ENCODE measurements at regions not wholly inside any gene's neighbourhood (a gene's known extent, or its start where the extent isn't known, plus 50 kb on each side); places are given as distances from the start of the nearest gene placed in this dataset.
"Not testable (repeated sequence)": the region's sequence is repeated elsewhere in the genome, so short reads cannot be mapped to it uniquely, and the experiment has no call there.

DNA sequence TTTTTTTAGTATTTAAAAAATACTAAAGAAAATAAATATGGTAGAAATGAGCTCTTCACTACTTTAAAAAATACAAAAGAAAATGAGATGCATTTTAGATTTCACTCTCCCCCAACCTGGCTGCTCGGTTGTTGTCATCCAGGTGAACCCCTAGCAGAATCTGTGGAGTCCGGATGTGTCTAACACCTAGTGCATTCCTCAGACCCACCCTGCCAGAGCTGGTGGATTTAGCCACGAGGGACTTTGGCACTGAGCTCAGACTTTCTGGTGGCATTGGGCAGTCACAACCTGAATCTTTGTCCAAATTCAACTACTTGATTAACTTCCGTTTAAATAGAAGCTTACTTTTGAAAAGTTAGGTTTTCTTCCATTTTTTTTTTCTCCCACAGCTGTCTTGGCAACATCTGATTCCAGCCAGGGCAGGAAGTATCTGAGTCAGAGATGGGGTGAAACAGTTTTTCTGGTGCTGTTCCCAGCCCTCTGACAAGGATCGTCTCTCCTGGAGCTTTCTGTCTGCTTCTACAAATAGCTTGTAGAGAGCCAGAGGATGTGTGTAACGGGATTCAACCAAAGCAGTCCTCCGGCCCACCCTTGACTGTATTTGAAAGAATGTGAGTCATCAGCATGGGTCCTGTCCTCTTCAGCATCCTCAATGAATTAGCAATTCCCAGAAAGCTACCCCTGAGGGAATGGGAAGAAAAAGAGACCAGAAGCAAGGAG lies 301.8 kb upstream of the MCTP2 start:
- DNase-seq, result no peak

DNA sequence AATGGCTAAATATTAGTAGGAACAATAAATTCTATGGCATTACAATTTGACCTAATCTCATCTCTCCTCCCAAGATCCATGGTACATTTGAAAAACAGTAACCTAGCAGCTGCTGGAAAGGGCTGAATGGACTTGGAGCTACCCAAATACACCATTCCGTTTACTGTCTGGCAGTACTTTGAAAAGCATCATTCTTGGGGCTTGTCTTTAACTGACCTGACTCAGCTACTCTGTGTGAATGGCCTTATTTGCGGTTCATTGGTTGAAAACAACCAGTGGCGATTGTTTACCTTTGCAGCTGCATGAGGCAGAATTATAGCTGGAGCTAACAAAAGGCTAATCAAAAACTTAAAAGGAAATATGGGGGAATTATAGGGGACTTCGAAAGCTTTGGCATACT lies 311.2 kb upstream of the MCTP2 start:
- H3K27me3 Mint-ChIP-seq (ENCODE audit: low read depth, poor library complexity), result peaks cover 3% of the 10 kb centered on the region
- no peaks in the 10 kb centered on the region for H3K4me1 Mint-ChIP-seq
- TF ChIP-seq, protein P1, sequence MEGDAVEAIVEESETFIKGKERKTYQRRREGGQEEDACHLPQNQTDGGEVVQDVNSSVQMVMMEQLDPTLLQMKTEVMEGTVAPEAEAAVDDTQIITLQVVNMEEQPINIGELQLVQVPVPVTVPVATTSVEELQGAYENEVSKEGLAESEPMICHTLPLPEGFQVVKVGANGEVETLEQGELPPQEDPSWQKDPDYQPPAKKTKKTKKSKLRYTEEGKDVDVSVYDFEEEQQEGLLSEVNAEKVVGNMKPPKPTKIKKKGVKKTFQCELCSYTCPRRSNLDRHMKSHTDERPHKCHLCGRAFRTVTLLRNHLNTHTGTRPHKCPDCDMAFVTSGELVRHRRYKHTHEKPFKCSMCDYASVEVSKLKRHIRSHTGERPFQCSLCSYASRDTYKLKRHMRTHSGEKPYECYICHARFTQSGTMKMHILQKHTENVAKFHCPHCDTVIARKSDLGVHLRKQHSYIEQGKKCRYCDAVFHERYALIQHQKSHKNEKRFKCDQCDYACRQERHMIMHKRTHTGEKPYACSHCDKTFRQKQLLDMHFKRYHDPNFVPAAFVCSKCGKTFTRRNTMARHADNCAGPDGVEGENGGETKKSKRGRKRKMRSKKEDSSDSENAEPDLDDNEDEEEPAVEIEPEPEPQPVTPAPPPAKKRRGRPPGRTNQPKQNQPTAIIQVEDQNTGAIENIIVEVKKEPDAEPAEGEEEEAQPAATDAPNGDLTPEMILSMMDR (IDR thresholded peaks at IDR 0.05), result no peak
- no peak for DNase-seq
- no peaks in the 10 kb centered on the region for H3K36me3 Mint-ChIP-seq (ENCODE audit: low read depth)
- H3K4me3 Mint-ChIP-seq, result no peak overlapping the region
- peaks cover 21% of the 10 kb centered on the region for H3K9me3 Mint-ChIP-seq
- H3K27ac Mint-ChIP-seq, result no peak overlapping the region

More for the DNA sequence above, 301.8 kb upstream of the MCTP2 start:
- TF ChIP-seq, protein P1 (IDR thresholded peaks at IDR 0.05), result no peak
- H3K4me1 Mint-ChIP-seq, result no peaks in the 10 kb centered on the region
- no peaks in the 10 kb centered on the region for H3K36me3 Mint-ChIP-seq (ENCODE audit: low read depth)
- H3K27ac Mint-ChIP-seq, result no peak overlapping the region
- no peak overlapping the region for H3K4me3 Mint-ChIP-seq
- H3K27me3 Mint-ChIP-seq (ENCODE audit: low read depth, poor library complexity), result peaks cover 14% of the 10 kb centered on the region
- H3K9me3 Mint-ChIP-seq, result no peaks in the 10 kb centered on the region

DNA sequence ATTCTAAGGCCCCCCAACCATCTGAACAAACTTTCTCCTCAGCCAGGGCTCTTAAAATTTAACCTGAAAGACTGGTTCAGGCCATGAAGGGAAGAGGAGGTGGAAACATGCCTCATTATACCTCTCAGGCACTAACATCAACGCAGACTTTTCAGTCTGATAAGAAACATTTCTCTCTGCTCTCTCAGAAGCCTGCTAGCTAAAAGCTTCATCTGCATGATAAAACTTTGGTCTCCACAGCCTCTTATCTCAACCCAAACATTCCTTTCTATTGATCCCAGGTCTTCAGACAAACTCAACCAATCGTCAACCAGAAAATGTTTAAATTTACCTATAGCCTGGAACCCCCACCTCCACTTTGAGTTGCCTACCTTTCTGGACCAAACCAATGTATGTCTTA lies 312.6 kb upstream of the MCTP2 start:
- H3K27me3 Mint-ChIP-seq (ENCODE audit: low read depth, poor library complexity); H3K4me1 Mint-ChIP-seq; H3K36me3 Mint-ChIP-seq (ENCODE audit: low read depth); H3K27ac Mint-ChIP-seq; H3K4me3 Mint-ChIP-seq; DNase-seq: not testable (repeated sequence)
- H3K9me3 Mint-ChIP-seq, result peaks cover 21% of the 10 kb centered on the region

DNA sequence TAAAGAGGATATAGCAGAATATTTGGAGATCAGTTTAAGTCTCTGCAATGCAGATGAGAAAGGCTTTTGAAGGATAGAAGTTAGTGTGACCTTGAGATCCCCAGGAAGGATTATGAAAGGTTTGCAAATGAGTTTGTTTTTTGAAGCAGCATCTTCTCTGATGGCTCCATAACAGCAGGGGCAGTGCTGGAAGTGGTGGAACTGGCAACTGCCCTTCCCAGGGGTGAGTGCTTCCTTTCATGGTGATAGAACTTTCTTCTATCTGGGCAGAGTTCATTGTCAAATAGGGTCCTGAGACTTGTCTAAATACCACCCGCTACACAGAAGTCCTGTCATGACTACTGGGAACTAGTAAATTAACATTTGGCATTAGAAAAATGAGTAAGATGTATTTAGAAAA lies 314.2 kb upstream of the MCTP2 start:
- Mint-ChIP-seq H3K27me3 (ENCODE audit: low read depth, poor library complexity) (peaks cover 3% of the 10 kb centered on the region), H3K9me3 (peaks cover 12% of the 10 kb centered on the region), H3K4me1 (no peaks in the 10 kb centered on the region), H3K36me3 (ENCODE audit: low read depth) (no peaks in the 10 kb centered on the region), H3K27ac (no peak overlapping the region), H3K4me3 (no peak overlapping the region)
- TF ChIP-seq, protein P1 (IDR thresholded peaks at IDR 0.05), result no peak
- DNase-seq, result no peak

DNA sequence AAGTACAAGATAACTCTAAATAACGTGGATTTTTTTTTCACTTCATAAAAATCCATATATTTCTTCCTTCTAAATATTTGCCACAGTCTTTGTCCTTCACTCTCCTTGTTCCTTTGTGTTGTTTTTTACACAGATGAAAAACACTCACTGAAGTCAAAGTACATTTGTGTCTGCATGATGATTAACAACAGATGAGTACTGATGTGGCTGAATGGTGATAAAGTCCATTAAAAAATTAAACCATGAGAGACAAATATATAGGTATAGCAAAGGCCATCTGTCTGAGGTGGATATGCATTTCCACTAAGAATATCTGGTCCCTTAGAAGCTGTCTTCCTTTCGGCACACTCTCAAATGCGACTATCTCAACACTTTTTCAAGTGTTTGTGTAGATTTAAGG lies 317.5 kb upstream of the MCTP2 start:
- no peaks in the 10 kb centered on the region for H3K36me3 Mint-ChIP-seq (ENCODE audit: low read depth)
- H3K4me1 Mint-ChIP-seq, result no peaks in the 10 kb centered on the region
- TF ChIP-seq, protein P1 (IDR thresholded peaks at IDR 0.05), result no peak
- DNase-seq, result no peak
- H3K27me3 Mint-ChIP-seq (ENCODE audit: low read depth, poor library complexity), result peaks cover 3% of the 10 kb centered on the region
- no peak overlapping the region for H3K4me3 Mint-ChIP-seq
- H3K27ac Mint-ChIP-seq, result no peak overlapping the region
- H3K9me3 Mint-ChIP-seq, result peaks cover 9% of the 10 kb centered on the region

DNA sequence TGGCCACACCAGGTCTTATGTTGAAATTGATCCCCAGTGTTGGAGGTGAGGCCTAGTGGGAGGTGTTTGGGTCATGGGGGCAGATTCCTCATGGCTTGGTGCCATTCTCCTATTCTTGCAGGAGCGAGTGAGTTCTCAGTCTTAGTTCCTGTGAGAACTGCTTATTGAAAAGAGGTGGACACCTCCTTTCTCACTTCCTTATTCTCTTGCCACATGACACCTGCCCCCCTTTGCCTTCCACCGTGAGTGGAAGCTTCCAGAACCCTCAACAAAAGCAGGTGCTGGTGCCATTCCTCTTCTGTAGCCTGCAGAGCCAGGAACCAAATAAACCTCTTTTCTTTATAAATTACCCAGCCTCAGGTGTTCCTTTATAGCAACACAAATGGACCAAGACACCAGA lies 318.1 kb upstream of the MCTP2 start:
- H3K4me3 Mint-ChIP-seq, result no peak overlapping the region
- no peaks in the 10 kb centered on the region for H3K36me3 Mint-ChIP-seq (ENCODE audit: low read depth)
- peaks cover 3% of the 10 kb centered on the region for H3K27me3 Mint-ChIP-seq (ENCODE audit: low read depth, poor library complexity)
- peaks cover 9% of the 10 kb centered on the region for H3K9me3 Mint-ChIP-seq
- no peak overlapping the region for H3K27ac Mint-ChIP-seq
- no peak for DNase-seq
- no peaks in the 10 kb centered on the region for H3K4me1 Mint-ChIP-seq
- TF ChIP-seq, protein P1 (IDR thresholded peaks at IDR 0.05), result no peak

Measured in nephron progenitor cell (in vitro differentiated cells).